ENCODE measurements at regions not wholly inside any gene's neighbourhood (a gene's known extent, or its start where the extent isn't known, plus 50 kb on each side); places are given as distances from the start of the nearest gene placed in this dataset.

DNA sequence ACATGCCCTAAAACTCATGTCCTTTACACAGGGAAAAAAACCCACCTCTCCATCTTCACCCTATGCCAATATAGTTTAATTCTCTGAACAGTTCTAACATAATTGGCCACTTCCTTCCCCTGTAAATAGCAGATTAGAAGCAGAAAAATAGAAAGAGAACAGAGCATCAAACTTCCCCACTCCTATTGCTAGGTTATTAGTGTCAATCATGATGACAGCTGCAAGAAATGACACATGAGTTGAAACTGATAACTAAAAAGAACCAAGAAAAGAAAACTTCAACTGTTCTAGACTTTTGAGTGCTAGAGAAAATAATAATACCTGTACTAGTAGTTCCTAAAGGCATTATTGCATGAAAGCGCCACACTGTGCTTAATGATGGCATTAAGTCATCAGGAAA is 284.5 kb upstream of the TRPC5 start:
- H3K4me1 ChIP-seq (ENCODE audit: low read depth) = no peaks in the 10 kb centered on the region
- H3K27ac ChIP-seq = no peak overlapping the region
- no peak overlapping the region for H3K4me3 ChIP-seq
- TF ChIP-seq, protein P1, sequence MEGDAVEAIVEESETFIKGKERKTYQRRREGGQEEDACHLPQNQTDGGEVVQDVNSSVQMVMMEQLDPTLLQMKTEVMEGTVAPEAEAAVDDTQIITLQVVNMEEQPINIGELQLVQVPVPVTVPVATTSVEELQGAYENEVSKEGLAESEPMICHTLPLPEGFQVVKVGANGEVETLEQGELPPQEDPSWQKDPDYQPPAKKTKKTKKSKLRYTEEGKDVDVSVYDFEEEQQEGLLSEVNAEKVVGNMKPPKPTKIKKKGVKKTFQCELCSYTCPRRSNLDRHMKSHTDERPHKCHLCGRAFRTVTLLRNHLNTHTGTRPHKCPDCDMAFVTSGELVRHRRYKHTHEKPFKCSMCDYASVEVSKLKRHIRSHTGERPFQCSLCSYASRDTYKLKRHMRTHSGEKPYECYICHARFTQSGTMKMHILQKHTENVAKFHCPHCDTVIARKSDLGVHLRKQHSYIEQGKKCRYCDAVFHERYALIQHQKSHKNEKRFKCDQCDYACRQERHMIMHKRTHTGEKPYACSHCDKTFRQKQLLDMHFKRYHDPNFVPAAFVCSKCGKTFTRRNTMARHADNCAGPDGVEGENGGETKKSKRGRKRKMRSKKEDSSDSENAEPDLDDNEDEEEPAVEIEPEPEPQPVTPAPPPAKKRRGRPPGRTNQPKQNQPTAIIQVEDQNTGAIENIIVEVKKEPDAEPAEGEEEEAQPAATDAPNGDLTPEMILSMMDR (IDR thresholded peaks at IDR 0.05; ENCODE audit: low read depth, low read length) = no peak
- H3K9me3 ChIP-seq (ENCODE audit: low read depth) = no peaks in the 10 kb centered on the region
- H3K36me3 ChIP-seq = no peaks in the 10 kb centered on the region
- H3K27me3 ChIP-seq = no peaks in the 10 kb centered on the region
- DNase-seq (ENCODE audit: low read depth in 1 of 2, low spot score in 1 of 2) = no peak

DNA sequence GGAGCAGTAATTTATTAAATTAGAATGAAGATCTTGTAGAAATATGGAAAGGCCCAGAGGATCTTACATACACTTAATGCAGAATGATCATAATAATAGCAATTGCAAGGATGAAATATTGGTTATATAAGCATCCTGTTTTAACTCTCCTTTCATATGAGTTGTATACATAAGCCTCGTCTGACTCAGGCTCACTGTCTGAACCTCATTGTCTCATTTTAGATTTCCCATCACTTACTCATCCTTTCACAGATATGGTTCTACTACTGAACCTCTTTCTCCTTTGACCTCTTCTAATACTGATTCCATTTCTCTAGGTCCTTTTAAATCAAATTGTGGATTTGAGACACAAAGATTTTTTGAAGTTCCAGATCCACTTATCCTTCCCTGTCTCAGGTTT is 277.3 kb upstream of the TRPC5 start:
- H3K27me3 ChIP-seq = no peaks in the 10 kb centered on the region
- H3K9me3 ChIP-seq (ENCODE audit: low read depth) = no peaks in the 10 kb centered on the region
- TF ChIP-seq, protein P1 (IDR thresholded peaks at IDR 0.05; ENCODE audit: low read depth, low read length) = no peak
- no peaks in the 10 kb centered on the region for H3K4me1 ChIP-seq (ENCODE audit: low read depth)
- no peaks in the 10 kb centered on the region for H3K36me3 ChIP-seq
- no peak overlapping the region for H3K27ac ChIP-seq
- DNase-seq (ENCODE audit: low read depth in 1 of 2, low spot score in 1 of 2) = no peak
- no peak overlapping the region for H3K4me3 ChIP-seq

DNA sequence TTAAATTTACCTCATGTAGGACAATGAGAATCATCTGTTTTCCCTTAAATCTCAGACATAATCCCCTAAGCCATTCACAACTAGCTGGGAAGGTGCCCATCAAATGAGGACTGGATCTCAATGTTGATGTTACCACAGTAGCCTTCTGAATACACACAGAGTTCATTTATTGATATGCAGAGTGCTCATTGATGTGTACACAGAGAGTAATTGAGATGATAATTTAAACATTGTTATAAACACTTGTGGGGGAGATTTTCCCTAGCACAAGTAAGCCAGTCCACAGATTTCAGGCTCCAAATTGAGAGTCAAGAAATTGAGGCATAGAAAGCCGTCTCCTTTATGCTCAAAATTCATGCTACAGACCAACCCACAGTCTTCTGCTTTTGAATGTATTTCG is 273.4 kb upstream of the TRPC5 start:
- Histone ChIP-seq H3K4me3 (no peak overlapping the region), H3K27me3 (no peaks in the 10 kb centered on the region), H3K9me3 (ENCODE audit: low read depth) (no peaks in the 10 kb centered on the region), H3K4me1 (ENCODE audit: low read depth) (no peaks in the 10 kb centered on the region), H3K27ac (no peak overlapping the region), H3K36me3 (no peaks in the 10 kb centered on the region)
- TF ChIP-seq, protein P1 (IDR thresholded peaks at IDR 0.05; ENCODE audit: low read depth, low read length) = no peak
- no peak for DNase-seq (ENCODE audit: low read depth in 1 of 2, low spot score in 1 of 2)

DNA sequence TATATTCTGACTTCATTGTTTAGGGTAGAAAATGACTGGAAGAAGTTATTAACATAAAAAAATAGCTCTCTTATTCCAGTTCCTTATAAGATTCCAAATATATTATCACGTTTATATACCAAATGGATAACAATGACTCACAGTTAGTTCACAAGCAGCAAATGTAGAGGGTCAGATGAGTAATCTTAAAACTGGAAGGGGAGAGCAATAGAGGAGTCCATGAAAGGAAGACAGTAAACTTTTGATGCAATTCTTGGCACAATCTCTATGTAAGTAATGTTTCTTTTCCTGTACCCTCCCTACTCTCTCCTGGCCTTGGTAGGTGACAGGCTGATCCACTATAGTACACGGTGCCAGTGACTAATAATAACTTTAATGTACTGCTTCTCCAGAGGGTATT is 259.0 kb upstream of the TRPC5 start:
- DNase-seq (ENCODE audit: low read depth in 1 of 2, low spot score in 1 of 2) = no peak
- Histone ChIP-seq H3K4me3 (no peak overlapping the region), H3K36me3 (no peaks in the 10 kb centered on the region), H3K27ac (no peak overlapping the region), H3K9me3 (ENCODE audit: low read depth) (no peaks in the 10 kb centered on the region), H3K27me3 (no peaks in the 10 kb centered on the region), H3K4me1 (ENCODE audit: low read depth) (no peaks in the 10 kb centered on the region)
- TF ChIP-seq, protein P1 (IDR thresholded peaks at IDR 0.05; ENCODE audit: low read depth, low read length) = no peak

DNA sequence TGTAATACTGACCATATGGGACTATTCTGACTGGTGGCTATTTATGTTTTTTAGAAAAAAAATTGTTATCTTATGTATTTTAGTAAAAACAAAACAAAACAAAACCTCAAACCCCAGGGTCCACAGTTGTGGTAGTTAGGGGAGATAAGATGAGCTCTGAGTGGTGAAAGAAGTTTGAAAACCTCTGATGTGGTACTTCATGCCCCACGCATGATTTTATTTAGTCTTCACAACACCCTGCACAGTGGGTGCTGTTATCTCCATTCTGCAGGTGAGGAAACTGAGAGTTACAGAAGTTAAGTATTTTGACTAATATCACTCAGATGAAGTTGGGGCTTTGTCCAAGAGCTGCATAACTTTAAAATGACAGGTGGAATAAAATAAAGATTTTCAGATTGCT is 230.6 kb upstream of the TRPC5 start:
- Histone ChIP-seq H3K9me3 (ENCODE audit: low read depth) (no peaks in the 10 kb centered on the region), H3K4me3 (no peak overlapping the region), H3K27ac (no peak overlapping the region), H3K4me1 (ENCODE audit: low read depth) (no peaks in the 10 kb centered on the region), H3K27me3 (no peaks in the 10 kb centered on the region), H3K36me3 (no peaks in the 10 kb centered on the region)
- no peak for DNase-seq (ENCODE audit: low read depth in 1 of 2, low spot score in 1 of 2)
- TF ChIP-seq, protein P1 (IDR thresholded peaks at IDR 0.05; ENCODE audit: low read depth, low read length) = no peak

DNA sequence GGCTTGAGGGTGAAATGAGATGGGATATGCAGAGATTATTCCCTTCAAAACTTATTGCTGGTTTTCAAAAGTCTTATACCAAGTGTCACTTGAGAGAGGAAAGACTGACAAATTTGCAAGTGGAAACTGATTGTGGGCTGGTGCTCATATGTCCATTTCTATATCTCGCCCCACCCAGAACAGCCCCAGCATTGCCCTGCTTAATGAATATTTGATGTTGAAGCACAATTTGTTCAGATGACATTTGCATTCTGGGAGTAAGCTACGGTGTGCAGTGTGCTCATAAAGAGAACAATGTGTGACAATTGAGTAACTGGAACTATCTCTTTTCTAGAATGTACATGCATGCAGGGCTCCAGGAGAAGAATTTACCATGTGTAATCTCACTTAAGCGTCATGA is 223.5 kb upstream of the TRPC5 start:
- TF ChIP-seq, protein P1 (IDR thresholded peaks at IDR 0.05; ENCODE audit: low read depth, low read length) = no peak
- no peak overlapping the region for H3K27ac ChIP-seq
- no peak for DNase-seq (ENCODE audit: low read depth in 1 of 2, low spot score in 1 of 2)
- H3K36me3 ChIP-seq = no peaks in the 10 kb centered on the region
- H3K4me1 ChIP-seq (ENCODE audit: low read depth) = no peaks in the 10 kb centered on the region
- no peaks in the 10 kb centered on the region for H3K9me3 ChIP-seq (ENCODE audit: low read depth)
- no peaks in the 10 kb centered on the region for H3K27me3 ChIP-seq
- H3K4me3 ChIP-seq = no peak overlapping the region
